ENCODE measurements at regions not wholly inside any gene's neighbourhood (a gene's known extent, or its start where the extent isn't known, plus 50 kb on each side); places are given as distances from the start of the nearest gene placed in this dataset.

- Histone ChIP-seq H3K4me1 (ENCODE audit: control insufficient read depth, extremely low read depth, insufficient read depth, low read length) (no peaks in the 10 kb centered on the region), H3K4me3 (ENCODE audit: control insufficient read depth in 2 of 3, extremely low read depth in 1 of 3, insufficient read depth in 2 of 3, low read depth in 1 of 3, low read length in 3 of 3) (no peak overlapping the region), H3K27me3 (ENCODE audit: control insufficient read depth, extremely low read depth, insufficient read depth, low read length) (peaks cover 5% of the 10 kb centered on the region), H2AFZ (ENCODE audit: control insufficient read depth, low read length) (no peak overlapping the region), H3K9ac (ENCODE audit: control insufficient read depth, extremely low read depth, insufficient read depth, low read length) (no peak overlapping the region), H3K4me2 (ENCODE audit: control insufficient read depth, extremely low read depth, insufficient read depth, low read depth, low read length) (no peak overlapping the region), H3K9me3 (ENCODE audit: control insufficient read depth, low read depth, low read length) (no peaks in the 10 kb centered on the region), H4K20me1 (ENCODE audit: control insufficient read depth, extremely low read depth, insufficient read depth, low read length) (no peaks in the 10 kb centered on the region), H3K36me3 (ENCODE audit: control insufficient read depth in 2 of 2, extremely low read depth in 1 of 2, insufficient read depth in 2 of 2, low read length in 2 of 2) (no peaks in the 10 kb centered on the region), H3K79me2 (ENCODE audit: control insufficient read depth, insufficient read depth, low read length) (no peaks in the 10 kb centered on the region), H3K9me1 (ENCODE audit: control insufficient read depth, extremely low read depth, insufficient read depth, low read length) (no peaks in the 10 kb centered on the region), H3K27ac (ENCODE audit: control insufficient read depth, insufficient read depth, low read length) (no peak overlapping the region)
- dilution Hi-C loops (cut with MboI; ENCODE audit: extremely low pct_ligation_motif_present, low sequenced_read_pairs), result no loop called here
- TF ChIP-seq CTCF (optimal IDR thresholded peaks at IDR 0.05 in 1 of 3, IDR thresholded peaks at IDR 0.05 in 1 of 3, conservative IDR thresholded peaks at IDR 0.05 in 1 of 3; ENCODE audit: extremely low read depth in 1 of 3, insufficient read depth in 2 of 3, low read length in 3 of 3) (no peak), EZH2 (IDR thresholded peaks at IDR 0.05; ENCODE audit: low read length) (no peak)
- DNase-seq (ENCODE audit: low read depth, low spot score) (no peak), FAIRE-seq (no peak)
Observed at GRCh38 chr2:30336978-30337841, 105.9 kb downstream of the LBH start.

- Histone ChIP-seq H3K9me3 (ENCODE audit: control insufficient read depth, low read depth, low read length) (no peaks in the 10 kb centered on the region), H3K4me1 (ENCODE audit: control insufficient read depth, extremely low read depth, insufficient read depth, low read length) (no peaks in the 10 kb centered on the region), H3K36me3 (ENCODE audit: control insufficient read depth in 2 of 2, extremely low read depth in 1 of 2, insufficient read depth in 2 of 2, low read length in 2 of 2) (no peaks in the 10 kb centered on the region), H3K4me3 (ENCODE audit: control insufficient read depth in 2 of 3, extremely low read depth in 1 of 3, insufficient read depth in 2 of 3, low read depth in 1 of 3, low read length in 3 of 3) (no peak overlapping the region), H4K20me1 (ENCODE audit: control insufficient read depth, extremely low read depth, insufficient read depth, low read length) (no peaks in the 10 kb centered on the region), H3K79me2 (ENCODE audit: control insufficient read depth, insufficient read depth, low read length) (no peaks in the 10 kb centered on the region), H3K4me2 (ENCODE audit: control insufficient read depth, extremely low read depth, insufficient read depth, low read depth, low read length) (no peak overlapping the region), H3K9me1 (ENCODE audit: control insufficient read depth, extremely low read depth, insufficient read depth, low read length) (no peaks in the 10 kb centered on the region), H3K9ac (ENCODE audit: control insufficient read depth, extremely low read depth, insufficient read depth, low read length) (no peak overlapping the region), H3K27ac (ENCODE audit: control insufficient read depth, insufficient read depth, low read length) (no peak overlapping the region), H2AFZ (ENCODE audit: control insufficient read depth, low read length) (no peak overlapping the region), H3K27me3 (ENCODE audit: control insufficient read depth, extremely low read depth, insufficient read depth, low read length) (peaks cover 5% of the 10 kb centered on the region)
- dilution Hi-C loops (cut with MboI; ENCODE audit: extremely low pct_ligation_motif_present, low sequenced_read_pairs), result no loop called here
- TF ChIP-seq EZH2 (IDR thresholded peaks at IDR 0.05; ENCODE audit: low read length), result no peak
- no peak for FAIRE-seq
- no peak for DNase-seq (ENCODE audit: low read depth, low spot score)
Observed at GRCh38 chr2:30338475-30338874, 107.1 kb downstream of the LBH start.

Data from keratinocyte (primary cell).